ENCODE measurements at regions not wholly inside any gene's neighbourhood (a gene's known extent, or its start where the extent isn't known, plus 50 kb on each side); places are given as distances from the start of the nearest gene placed in this dataset.
A peak's percentile ranks its signal among the peaks of the same experiment; 100 is the strongest.
"Not testable (repeated sequence)": the region's sequence is repeated elsewhere in the genome, so short reads cannot be mapped to it uniquely, and the experiment has no call there.

DNA sequence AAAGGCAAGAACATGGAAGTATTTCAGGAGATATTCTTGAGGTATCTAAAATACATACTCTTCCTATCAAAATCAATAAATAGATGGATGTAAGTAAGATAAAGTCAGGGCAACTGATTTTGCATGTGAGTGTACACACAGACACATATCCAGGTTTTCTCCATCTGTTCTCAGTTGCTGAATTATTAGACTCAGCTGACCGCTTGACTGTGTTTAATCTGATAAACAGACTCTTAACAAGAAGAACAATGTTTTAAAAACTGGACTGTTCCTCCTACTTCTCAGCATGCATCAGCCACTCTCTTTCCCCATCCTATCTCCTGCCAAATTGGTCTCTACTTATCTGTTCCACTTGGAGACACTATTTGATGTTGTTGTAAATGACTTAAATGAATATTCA, 73.5 kb downstream of the GOLGA8G start:
- Histone ChIP-seq H3K4me1 (ENCODE audit: control insufficient read depth, insufficient read depth, low read length) (no peaks in the 10 kb centered on the region), H3K4me3 (ENCODE audit: low read length) (no peak overlapping the region), H3K27ac (ENCODE audit: low read length) (no peak overlapping the region), H3K27me3 (ENCODE audit: control insufficient read depth, insufficient read depth, low read length) (peaks cover 18% of the 10 kb centered on the region), H3K36me3 (ENCODE audit: control insufficient read depth, insufficient read depth, low read length) (no peaks in the 10 kb centered on the region), H3K9me3 (ENCODE audit: control insufficient read depth, low read depth, low read length) (peaks cover 17% of the 10 kb centered on the region)
- no peak for DNase-seq
- 50% methylated on average over 1 of the region's 1 CpG for WGBS (ENCODE audit: insufficient coverage, low lambda C conversion rate)

DNA sequence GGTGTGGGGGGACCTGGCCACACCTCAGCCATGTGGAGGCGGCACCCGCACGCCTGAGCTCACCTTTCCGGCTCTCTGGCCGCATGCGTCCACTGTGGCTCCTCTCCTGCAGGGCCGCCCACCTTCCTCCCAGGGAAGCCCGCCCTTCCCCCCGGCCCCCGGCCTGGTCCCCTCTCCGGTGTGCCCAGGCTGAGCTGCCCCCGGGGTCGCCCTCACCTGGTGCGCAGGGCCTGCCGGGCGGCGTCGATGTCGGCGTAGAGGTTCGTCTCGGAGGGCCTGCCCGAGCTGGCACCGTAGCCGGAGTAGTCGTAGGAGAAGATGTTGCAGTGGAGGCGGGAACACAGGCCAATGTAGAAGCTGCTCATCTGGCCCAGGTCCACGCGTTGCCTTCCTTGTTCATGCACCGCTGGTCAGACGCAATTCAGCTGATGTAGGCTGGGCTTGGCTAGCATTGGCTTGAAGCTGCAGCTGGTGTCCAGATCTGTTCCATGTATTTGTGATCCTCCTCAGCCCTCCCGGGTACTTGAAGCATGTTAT, 75.3 kb downstream of the GOLGA8G start:
- WGBS (ENCODE audit: insufficient coverage, low lambda C conversion rate): no CpG with 5 or more reads among the region's 32 CpGs
- Histone ChIP-seq H3K27me3 (ENCODE audit: control insufficient read depth, insufficient read depth, low read length) (peaks cover 18% of the 10 kb centered on the region), H3K9me3 (ENCODE audit: control insufficient read depth, low read depth, low read length) (peaks cover 17% of the 10 kb centered on the region)
- peak in 1 of 2 donors; percentile 3 for DNase-seq
- not testable (repeated sequence) for H3K27ac ChIP-seq (ENCODE audit: low read length); H3K4me3 ChIP-seq (ENCODE audit: low read length); H3K4me1 ChIP-seq (ENCODE audit: control insufficient read depth, insufficient read depth, low read length); H3K36me3 ChIP-seq (ENCODE audit: control insufficient read depth, insufficient read depth, low read length)

DNA sequence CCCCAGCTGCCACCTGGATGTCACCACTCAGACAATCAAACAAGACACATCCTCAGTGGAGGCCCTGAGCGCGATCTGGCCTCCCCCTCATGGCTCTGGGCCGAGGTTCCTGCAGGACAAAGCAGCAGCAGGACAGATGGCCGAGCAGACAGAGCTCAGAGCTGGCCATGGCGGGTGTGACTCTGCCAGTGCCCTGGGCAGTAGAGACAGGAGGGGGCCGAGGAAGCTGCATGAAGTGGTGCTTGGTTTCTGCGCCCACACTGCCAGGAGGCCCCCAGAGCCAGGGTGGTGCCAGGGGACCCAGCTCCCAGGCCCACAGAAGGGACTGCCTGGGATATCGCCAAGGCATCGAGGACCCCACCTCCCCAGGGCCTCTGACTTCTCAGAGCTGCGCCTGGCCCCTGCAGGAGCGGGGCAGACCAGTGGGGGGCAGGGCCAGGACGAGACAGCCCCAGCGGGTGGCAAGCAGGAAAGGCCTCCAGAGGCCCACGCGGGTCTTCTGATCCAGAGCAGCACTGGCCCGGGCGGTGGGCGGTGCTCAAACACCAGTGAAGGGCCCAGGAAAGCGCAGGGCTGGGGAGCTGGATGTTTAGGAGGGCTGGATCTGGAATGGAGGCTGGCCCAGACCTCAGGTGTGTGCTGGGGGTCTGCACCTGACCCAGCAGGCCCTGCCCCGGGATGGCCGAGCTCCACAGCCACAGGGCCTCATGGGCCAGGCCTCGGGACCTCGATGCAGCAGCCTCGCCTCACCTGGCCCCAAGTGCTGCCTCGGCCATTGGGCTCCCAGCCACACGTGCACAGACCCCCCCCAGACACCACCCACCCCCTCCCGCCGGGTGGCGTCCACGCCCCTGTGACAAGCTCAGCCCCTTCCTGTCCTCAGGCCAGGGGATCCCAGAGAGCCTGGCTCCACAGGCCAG, 76.0 kb downstream of the GOLGA8G start:
- Histone ChIP-seq H3K9me3 (ENCODE audit: control insufficient read depth, low read depth, low read length) (peaks cover 17% of the 10 kb centered on the region), H3K27ac (ENCODE audit: low read length) (no peak overlapping the region), H3K4me3 (ENCODE audit: low read length) (no peak overlapping the region), H3K4me1 (ENCODE audit: control insufficient read depth, insufficient read depth, low read length) (no peaks in the 10 kb centered on the region), H3K27me3 (ENCODE audit: control insufficient read depth, insufficient read depth, low read length) (peaks cover 18% of the 10 kb centered on the region), H3K36me3 (ENCODE audit: control insufficient read depth, insufficient read depth, low read length) (no peaks in the 10 kb centered on the region)
- DNase-seq: peak in 1 of 2 donors; percentile 2
- WGBS (ENCODE audit: insufficient coverage, low lambda C conversion rate): no CpG with 5 or more reads among the region's 30 CpGs

DNA sequence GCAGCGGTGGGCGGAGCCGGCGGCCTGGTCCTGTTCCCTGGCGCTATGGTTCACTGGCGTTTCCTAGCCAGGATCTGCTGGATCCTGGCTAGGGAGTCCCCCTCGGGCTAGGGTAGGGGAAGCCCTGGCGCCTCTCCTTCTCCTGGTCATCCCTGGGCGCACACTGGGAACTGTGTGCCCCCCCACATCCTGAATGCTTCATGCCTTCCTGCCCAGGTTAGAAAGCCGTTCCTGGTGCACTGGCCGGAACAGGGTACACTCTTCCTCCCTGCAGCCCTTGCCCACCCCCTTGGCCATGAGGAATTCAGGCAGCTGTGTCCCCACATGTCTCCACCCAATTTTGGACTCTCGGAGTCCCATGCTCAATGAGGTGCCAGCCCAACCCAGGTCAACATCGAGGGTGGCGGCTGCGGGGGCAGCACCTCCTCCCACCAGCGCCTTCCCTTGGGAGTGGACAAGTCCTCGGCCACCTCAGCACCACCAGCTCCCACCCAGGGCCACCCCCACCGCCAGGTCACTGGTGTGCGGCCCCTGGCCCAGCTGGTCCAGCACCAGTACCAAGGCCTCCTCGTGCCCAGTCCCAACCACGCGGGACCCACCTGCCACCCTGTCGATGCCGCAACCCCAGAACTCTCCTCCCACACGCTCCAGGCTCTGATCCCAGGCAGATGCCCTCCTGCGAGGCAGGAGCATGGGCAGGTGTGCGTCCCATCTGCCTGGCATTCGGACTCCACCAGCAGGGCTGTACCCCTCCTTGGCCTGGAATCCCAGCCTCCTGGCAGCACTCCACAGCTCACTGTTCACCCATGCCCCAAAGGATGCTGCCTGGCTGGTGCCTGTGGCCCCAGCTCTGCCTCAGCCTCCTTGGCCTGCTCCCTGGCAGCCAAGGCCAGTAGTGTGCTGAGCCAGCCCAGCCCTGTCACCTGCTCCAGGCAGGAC, 77.0 kb downstream of the GOLGA8G start:
- peak in 1 of 2 donors; percentile 2 for DNase-seq
- H3K4me1 ChIP-seq (ENCODE audit: control insufficient read depth, insufficient read depth, low read length); H3K4me3 ChIP-seq (ENCODE audit: low read length); H3K36me3 ChIP-seq (ENCODE audit: control insufficient read depth, insufficient read depth, low read length); H3K27ac ChIP-seq (ENCODE audit: low read length): not testable (repeated sequence)
- peaks cover 17% of the 10 kb centered on the region for H3K9me3 ChIP-seq (ENCODE audit: control insufficient read depth, low read depth, low read length)
- H3K27me3 ChIP-seq (ENCODE audit: control insufficient read depth, insufficient read depth, low read length): peaks cover 18% of the 10 kb centered on the region
- 93% methylated on average over 7 of the region's 28 CpGs for WGBS (ENCODE audit: insufficient coverage, low lambda C conversion rate)

- H3K36me3 ChIP-seq (ENCODE audit: control insufficient read depth, insufficient read depth, low read length); H3K4me3 ChIP-seq (ENCODE audit: low read length); H3K4me1 ChIP-seq (ENCODE audit: control insufficient read depth, insufficient read depth, low read length); H3K27ac ChIP-seq (ENCODE audit: low read length): not testable (repeated sequence)
- peaks cover 17% of the 10 kb centered on the region for H3K9me3 ChIP-seq (ENCODE audit: control insufficient read depth, low read depth, low read length)
- DNase-seq: peak in 1 of 2 donors; percentile 1
- no CpG with 5 or more reads among the region's 43 CpGs for WGBS (ENCODE audit: insufficient coverage, low lambda C conversion rate)
- peaks cover 17% of the 10 kb centered on the region for H3K27me3 ChIP-seq (ENCODE audit: control insufficient read depth, insufficient read depth, low read length)
Observed at GRCh38 chr15:28454751-28455220, 76.3 kb downstream of the GOLGA8F start.

All from large intestine (tissue), 3 donors.